Endothelial cell of umbilical vein (primary cell): ENCODE measurements at regions not wholly inside any gene's neighbourhood (a gene's known extent, or its start where the extent isn't known, plus 50 kb on each side); places are given as distances from the start of the nearest gene placed in this dataset.
A peak's percentile ranks its signal among the peaks of the same experiment; 100 is the strongest.

Experiments
- BruUV-seq: library from RNA; stranded (reverse); fragments of 400-500 nt; replicated peaks from 2 replicates; lab custom pipeline; 2021; lab: Mats Ljungman, UMichigan
- CTCF ChIA-PET: fragments of 300-600, 350-600 bp; sonication (Branson Sonifier 250); formaldehyde crosslinking; loops from one replicate; lab custom pipeline; 2021; ENCODE audit warnings: antibody characterized with exemption, inconsistent platforms; lab: Charles Lee
- POLR2A ChIA-PET: fragments of 300-600, 350-600 bp; sonication (Branson Sonifier 250); formaldehyde crosslinking; loops from one replicate; lab custom pipeline; 2021; ENCODE audit warnings: antibody characterized with exemption, inconsistent platforms; lab: Charles Lee
- DNase-seq: peaks from one replicate; pipeline ENCODE4 v3.0.0-alpha.2; 2011; ENCODE audit warnings: low read depth, low spot score
- FAIRE-seq: peaks from 2 replicates; lab custom pipeline; 2011; peaks lifted over from hg19 to GRCh38; lab: Jason Lieb, UNC
- H2AFZ ChIP-seq: 2 replicates; pipeline ENCODE4 v1.6.0; 2012; ENCODE audit warnings: low read depth, low read length, control low read depth, inconsistent platforms
- H3K27ac ChIP-seq: 2 replicates; pipeline ENCODE4 v1.5.1; 2011; ENCODE audit warnings: low read depth, mild to moderate bottlenecking, control low read depth, low read length, moderate library complexity; ENCODE audit not compliant: insufficient read depth
- H3K27me3 ChIP-seq, 2 experiments: 2 replicates each; pipeline versions ENCODE4 v1.6.0 to v1.6.1; 2011; ENCODE audit warnings: low read length in 2 of 2, mixed read lengths in 1 of 2; ENCODE audit not compliant: control insufficient read depth in 2 of 2, insufficient read depth in 2 of 2
- H3K36me3 ChIP-seq, 2 experiments: 2 replicates in 1 of 2; 3 replicates in 1 of 2; pipeline ENCODE4 v1.5.1; 2011; ENCODE audit warnings: low read length in 2 of 2, mild to moderate bottlenecking in 1 of 2, moderate library complexity in 1 of 2; ENCODE audit not compliant: control insufficient read depth in 2 of 2, insufficient read depth in 2 of 2; ENCODE audit errors: extremely low read depth in 1 of 2
- H3K4me1 ChIP-seq: 3 replicates; pipeline ENCODE4 v1.5.1; 2011; ENCODE audit warnings: mild to moderate bottlenecking, low read length; ENCODE audit not compliant: control insufficient read depth, insufficient read depth; ENCODE audit errors: extremely low read depth
- H3K4me2 ChIP-seq: 2 replicates; pipeline ENCODE4 v1.6.1; 2011; ENCODE audit warnings: low read length, control low read depth, mixed read lengths; ENCODE audit not compliant: insufficient read depth
- H3K4me3 ChIP-seq, 3 experiments: fragments of 200-600 bp in 1 of 3; sonication (generic), shearing (Covaris generic) in 1 of 3; replicated peaks in 1 of 3; 2 replicates each; pipeline ENCODE4 v1.5.1; 2011 to 2016; ENCODE audit warnings: control low read depth in 3 of 3, low read length in 3 of 3, mild to moderate bottlenecking in 2 of 3, inconsistent platforms in 1 of 3, low read depth in 1 of 3, moderate library complexity in 1 of 3; ENCODE audit not compliant: insufficient read depth in 1 of 3
- H3K79me2 ChIP-seq: 2 replicates; pipeline ENCODE4 v1.6.0; 2012; ENCODE audit warnings: low read length, inconsistent platforms; ENCODE audit not compliant: control insufficient read depth, insufficient read depth
- H3K9ac ChIP-seq: replicated peaks from 2 replicates; pipeline ENCODE3; 2011; ENCODE audit warnings: low read length, control low read depth; ENCODE audit not compliant: insufficient read depth; ENCODE audit errors: extremely low read depth
- H3K9me1 ChIP-seq: replicated peaks from 3 replicates; pipeline ENCODE4 v1.6.0; 2011; ENCODE audit warnings: mild to moderate bottlenecking, low read length; ENCODE audit not compliant: control insufficient read depth, insufficient read depth; ENCODE audit errors: extremely low read depth
- H3K9me3 ChIP-seq: replicated peaks from 2 replicates; pipeline ENCODE4 v1.5.1; 2012; ENCODE audit warnings: low read length, inconsistent platforms; ENCODE audit not compliant: control insufficient read depth, insufficient read depth
- H4K20me1 ChIP-seq: replicated peaks from 2 replicates; pipeline ENCODE3; 2011; ENCODE audit warnings: mild to moderate bottlenecking, low read length; ENCODE audit not compliant: control insufficient read depth, insufficient read depth; ENCODE audit errors: extremely low read depth
- EZH2 ChIP-seq: IDR thresholded peaks from 2 replicates; pipeline ENCODE4 v1.6.1; 2012; ENCODE audit warnings: borderline replicate concordance, low read depth, mild to moderate bottlenecking, moderate library complexity, low read length, inconsistent platforms; ENCODE audit not compliant: severe bottlenecking
- FOS ChIP-seq: IDR thresholded peaks from 2 replicates; pipeline ENCODE4 v1.6.1; 2011; ENCODE audit warnings: mild to moderate bottlenecking, low read length, moderate library complexity, borderline replicate concordance; ENCODE audit not compliant: insufficient read depth
- GATA2 ChIP-seq: IDR thresholded peaks from 2 replicates; pipeline ENCODE4 v1.7.0; 2011; ENCODE audit warnings: low read depth, mild to moderate bottlenecking, moderate library complexity, mixed read lengths, low read length; ENCODE audit not compliant: insufficient read length, insufficient read depth
- JUN ChIP-seq: IDR thresholded peaks from 2 replicates; pipeline ENCODE4 v1.6.1; 2011; ENCODE audit warnings: borderline replicate concordance, low read depth; ENCODE audit not compliant: insufficient read length, insufficient read depth
- MYC ChIP-seq: IDR thresholded peaks from one replicate; pipeline ENCODE4 v1.6.1; 2011; ENCODE audit warnings: mild to moderate bottlenecking, low read depth, low read length
- POLR2A ChIP-seq: IDR thresholded peaks from 2 replicates; pipeline ENCODE4 v1.6.1; 2012; ENCODE audit warnings: low read depth, mild to moderate bottlenecking, control low read depth, low read length
- POLR2AphosphoS5 ChIP-seq: IDR thresholded peaks from 2 replicates; pipeline ENCODE4 v1.6.1; 2012; ENCODE audit warnings: low read depth, mild to moderate bottlenecking, control low read depth, low read length, moderate library complexity; ENCODE audit not compliant: insufficient read depth
- dilution Hi-C: fragments of 300-500 bp; cut with MboI; formaldehyde crosslinking; loops from one replicate; pipeline ENCODE4 v1.15.0; 2019; ENCODE audit warnings: low sequenced_read_pairs; ENCODE audit not compliant: extremely low pct_ligation_motif_present
- intact Hi-C: fragments of 100-400 bp; cut with micrococcal nuclease; formaldehyde crosslinking; loops from one replicate; pipeline ENCODE4 v1.10.0; 2022
- TF ChIP-seq, protein P1 (sequence below): IDR thresholded peaks from 2 replicates; pipeline ENCODE4 v1.6.1; 2011; ENCODE audit not compliant: insufficient read depth, insufficient read length
- TF ChIP-seq, protein P2 (sequence below), 2 donors: IDR thresholded peaks; 1 replicate in 1 of 2; 2 replicates in 1 of 2; pipeline ENCODE4 v1.5.1; 2011; ENCODE audit warnings: low read length in 2 of 2, mild to moderate bottlenecking in 2 of 2, moderate library complexity in 2 of 2, control low read depth in 1 of 2, inconsistent platforms in 1 of 2, low read depth in 1 of 2; ENCODE audit not compliant: insufficient read depth in 1 of 2; ENCODE audit errors: extremely low read depth in 1 of 2

DNA sequence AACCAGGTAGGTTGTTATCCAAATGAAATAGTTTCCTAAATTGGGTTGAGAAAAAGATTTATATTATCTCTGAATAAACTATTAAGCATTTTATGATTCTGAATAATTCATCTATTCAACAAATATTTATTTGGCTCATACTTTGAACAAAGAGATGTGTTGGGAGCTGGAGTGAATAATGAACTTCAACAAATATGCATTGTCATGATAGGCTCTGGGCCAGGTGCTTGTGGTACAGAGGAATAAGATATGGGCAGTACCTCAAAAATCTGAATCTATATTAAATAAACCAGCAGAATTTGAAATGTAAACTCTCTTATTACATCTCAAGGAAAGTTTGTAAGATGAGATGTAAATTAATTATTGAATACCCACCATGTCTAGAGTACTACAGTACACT lies 75.7 kb upstream of the DCLK2 start:
- intact Hi-C loops (no loop called here), dilution Hi-C loops (no loop called here)
- H3K9me1 ChIP-seq, result peaks cover 2% of the 10 kb centered on the region
- no TSS peak for BruUV-seq
- POLR2A ChIA-PET, result no interaction called here
- H3K9me3 ChIP-seq, result no peaks in the 10 kb centered on the region
- H3K4me1 ChIP-seq, result no peaks in the 10 kb centered on the region
- no peaks in the 10 kb centered on the region for H3K36me3 ChIP-seq
- H3K4me3 ChIP-seq, result no peak overlapping the region
- H3K4me2 ChIP-seq, result no peak overlapping the region
- H3K27me3 ChIP-seq, result no peaks in the 10 kb centered on the region
- H4K20me1 ChIP-seq, result no peaks in the 10 kb centered on the region
- H3K79me2 ChIP-seq, result no peaks in the 10 kb centered on the region
- H3K9ac ChIP-seq, result no peak overlapping the region
- DNase-seq (peak; percentile 16), FAIRE-seq (no peak)
- CTCF ChIA-PET, result interaction anchor here (1.7 to 11.2 kb wide), 3 partner anchors 206 to 240 kb away, joined by 5 to 299 read pairs (median 10); no protein-coding TSS in a partner anchor
- H2AFZ ChIP-seq, result no peak overlapping the region
- TF ChIP-seq POLR2AphosphoS5, result no peak
- no peak for TF ChIP-seq MYC
- TF ChIP-seq JUN, result no peak
- TF ChIP-seq, protein P1, sequence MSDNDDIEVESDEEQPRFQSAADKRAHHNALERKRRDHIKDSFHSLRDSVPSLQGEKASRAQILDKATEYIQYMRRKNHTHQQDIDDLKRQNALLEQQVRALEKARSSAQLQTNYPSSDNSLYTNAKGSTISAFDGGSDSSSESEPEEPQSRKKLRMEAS, result no peak
- no peak for TF ChIP-seq EZH2
- TF ChIP-seq, protein P2, sequence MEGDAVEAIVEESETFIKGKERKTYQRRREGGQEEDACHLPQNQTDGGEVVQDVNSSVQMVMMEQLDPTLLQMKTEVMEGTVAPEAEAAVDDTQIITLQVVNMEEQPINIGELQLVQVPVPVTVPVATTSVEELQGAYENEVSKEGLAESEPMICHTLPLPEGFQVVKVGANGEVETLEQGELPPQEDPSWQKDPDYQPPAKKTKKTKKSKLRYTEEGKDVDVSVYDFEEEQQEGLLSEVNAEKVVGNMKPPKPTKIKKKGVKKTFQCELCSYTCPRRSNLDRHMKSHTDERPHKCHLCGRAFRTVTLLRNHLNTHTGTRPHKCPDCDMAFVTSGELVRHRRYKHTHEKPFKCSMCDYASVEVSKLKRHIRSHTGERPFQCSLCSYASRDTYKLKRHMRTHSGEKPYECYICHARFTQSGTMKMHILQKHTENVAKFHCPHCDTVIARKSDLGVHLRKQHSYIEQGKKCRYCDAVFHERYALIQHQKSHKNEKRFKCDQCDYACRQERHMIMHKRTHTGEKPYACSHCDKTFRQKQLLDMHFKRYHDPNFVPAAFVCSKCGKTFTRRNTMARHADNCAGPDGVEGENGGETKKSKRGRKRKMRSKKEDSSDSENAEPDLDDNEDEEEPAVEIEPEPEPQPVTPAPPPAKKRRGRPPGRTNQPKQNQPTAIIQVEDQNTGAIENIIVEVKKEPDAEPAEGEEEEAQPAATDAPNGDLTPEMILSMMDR (IDR thresholded peaks at IDR 0.05; ENCODE audit: extremely low read depth in 1 of 2, insufficient read depth in 1 of 2, low read depth in 1 of 2, low read length in 2 of 2), result no peak
- TF ChIP-seq POLR2A, result no peak
- TF ChIP-seq GATA2, result no peak
- no peak for TF ChIP-seq FOS
- H3K27ac ChIP-seq, result no peak overlapping the region
